Endothelial cell of umbilical vein (primary cell): ENCODE measurements at regions not wholly inside any gene's neighbourhood (a gene's known extent, or its start where the extent isn't known, plus 50 kb on each side); places are given as distances from the start of the nearest gene placed in this dataset.

Experiments used
- BruUV-seq: library from RNA; stranded (reverse); fragments of 400-500 nt; replicated peaks from 2 replicates; lab custom pipeline; 2021; lab: Mats Ljungman, UMichigan
- CTCF ChIA-PET: fragments of 300-600, 350-600 bp; sonication (Branson Sonifier 250); formaldehyde crosslinking; loops from one replicate; lab custom pipeline; 2021; ENCODE audit warnings: antibody characterized with exemption, inconsistent platforms; lab: Charles Lee
- POLR2A ChIA-PET: fragments of 300-600, 350-600 bp; sonication (Branson Sonifier 250); formaldehyde crosslinking; loops from one replicate; lab custom pipeline; 2021; ENCODE audit warnings: antibody characterized with exemption, inconsistent platforms; lab: Charles Lee
- DNase-seq: peaks from one replicate; pipeline ENCODE4 v3.0.0-alpha.2; 2011; ENCODE audit warnings: low read depth, low spot score
- FAIRE-seq: peaks from 2 replicates; lab custom pipeline; 2011; peaks lifted over from hg19 to GRCh38; lab: Jason Lieb, UNC
- H2AFZ ChIP-seq: 2 replicates; pipeline ENCODE4 v1.6.0; 2012; ENCODE audit warnings: low read depth, low read length, control low read depth, inconsistent platforms
- H3K27ac ChIP-seq: 2 replicates; pipeline ENCODE4 v1.5.1; 2011; ENCODE audit warnings: low read depth, mild to moderate bottlenecking, control low read depth, low read length, moderate library complexity; ENCODE audit not compliant: insufficient read depth
- H3K27me3 ChIP-seq, 2 experiments: 2 replicates each; pipeline versions ENCODE4 v1.6.0 to v1.6.1; 2011; ENCODE audit warnings: low read length in 2 of 2, mixed read lengths in 1 of 2; ENCODE audit not compliant: control insufficient read depth in 2 of 2, insufficient read depth in 2 of 2
- H3K36me3 ChIP-seq, 2 experiments: 2 replicates in 1 of 2; 3 replicates in 1 of 2; pipeline ENCODE4 v1.5.1; 2011; ENCODE audit warnings: low read length in 2 of 2, mild to moderate bottlenecking in 1 of 2, moderate library complexity in 1 of 2; ENCODE audit not compliant: control insufficient read depth in 2 of 2, insufficient read depth in 2 of 2; ENCODE audit errors: extremely low read depth in 1 of 2
- H3K4me1 ChIP-seq: 3 replicates; pipeline ENCODE4 v1.5.1; 2011; ENCODE audit warnings: mild to moderate bottlenecking, low read length; ENCODE audit not compliant: control insufficient read depth, insufficient read depth; ENCODE audit errors: extremely low read depth
- H3K4me2 ChIP-seq: 2 replicates; pipeline ENCODE4 v1.6.1; 2011; ENCODE audit warnings: low read length, control low read depth, mixed read lengths; ENCODE audit not compliant: insufficient read depth
- H3K4me3 ChIP-seq, 3 experiments: fragments of 200-600 bp in 1 of 3; sonication (generic), shearing (Covaris generic) in 1 of 3; replicated peaks in 1 of 3; 2 replicates each; pipeline ENCODE4 v1.5.1; 2011 to 2016; ENCODE audit warnings: control low read depth in 3 of 3, low read length in 3 of 3, mild to moderate bottlenecking in 2 of 3, inconsistent platforms in 1 of 3, low read depth in 1 of 3, moderate library complexity in 1 of 3; ENCODE audit not compliant: insufficient read depth in 1 of 3
- H3K79me2 ChIP-seq: 2 replicates; pipeline ENCODE4 v1.6.0; 2012; ENCODE audit warnings: low read length, inconsistent platforms; ENCODE audit not compliant: control insufficient read depth, insufficient read depth
- H3K9ac ChIP-seq: replicated peaks from 2 replicates; pipeline ENCODE3; 2011; ENCODE audit warnings: low read length, control low read depth; ENCODE audit not compliant: insufficient read depth; ENCODE audit errors: extremely low read depth
- H3K9me1 ChIP-seq: replicated peaks from 3 replicates; pipeline ENCODE4 v1.6.0; 2011; ENCODE audit warnings: mild to moderate bottlenecking, low read length; ENCODE audit not compliant: control insufficient read depth, insufficient read depth; ENCODE audit errors: extremely low read depth
- H3K9me3 ChIP-seq: replicated peaks from 2 replicates; pipeline ENCODE4 v1.5.1; 2012; ENCODE audit warnings: low read length, inconsistent platforms; ENCODE audit not compliant: control insufficient read depth, insufficient read depth
- H4K20me1 ChIP-seq: replicated peaks from 2 replicates; pipeline ENCODE3; 2011; ENCODE audit warnings: mild to moderate bottlenecking, low read length; ENCODE audit not compliant: control insufficient read depth, insufficient read depth; ENCODE audit errors: extremely low read depth
- EZH2 ChIP-seq: IDR thresholded peaks from 2 replicates; pipeline ENCODE4 v1.6.1; 2012; ENCODE audit warnings: borderline replicate concordance, low read depth, mild to moderate bottlenecking, moderate library complexity, low read length, inconsistent platforms; ENCODE audit not compliant: severe bottlenecking
- FOS ChIP-seq: IDR thresholded peaks from 2 replicates; pipeline ENCODE4 v1.6.1; 2011; ENCODE audit warnings: mild to moderate bottlenecking, low read length, moderate library complexity, borderline replicate concordance; ENCODE audit not compliant: insufficient read depth
- GATA2 ChIP-seq: IDR thresholded peaks from 2 replicates; pipeline ENCODE4 v1.7.0; 2011; ENCODE audit warnings: low read depth, mild to moderate bottlenecking, moderate library complexity, mixed read lengths, low read length; ENCODE audit not compliant: insufficient read length, insufficient read depth
- JUN ChIP-seq: IDR thresholded peaks from 2 replicates; pipeline ENCODE4 v1.6.1; 2011; ENCODE audit warnings: borderline replicate concordance, low read depth; ENCODE audit not compliant: insufficient read length, insufficient read depth
- MAX ChIP-seq: IDR thresholded peaks from 2 replicates; pipeline ENCODE4 v1.6.1; 2011; ENCODE audit not compliant: insufficient read depth, insufficient read length
- MYC ChIP-seq: IDR thresholded peaks from one replicate; pipeline ENCODE4 v1.6.1; 2011; ENCODE audit warnings: mild to moderate bottlenecking, low read depth, low read length
- POLR2A ChIP-seq: IDR thresholded peaks from 2 replicates; pipeline ENCODE4 v1.6.1; 2012; ENCODE audit warnings: low read depth, mild to moderate bottlenecking, control low read depth, low read length
- POLR2AphosphoS5 ChIP-seq: IDR thresholded peaks from 2 replicates; pipeline ENCODE4 v1.6.1; 2012; ENCODE audit warnings: low read depth, mild to moderate bottlenecking, control low read depth, low read length, moderate library complexity; ENCODE audit not compliant: insufficient read depth
- dilution Hi-C: fragments of 300-500 bp; cut with MboI; formaldehyde crosslinking; loops from one replicate; pipeline ENCODE4 v1.15.0; 2019; ENCODE audit warnings: low sequenced_read_pairs; ENCODE audit not compliant: extremely low pct_ligation_motif_present
- intact Hi-C: fragments of 100-400 bp; cut with micrococcal nuclease; formaldehyde crosslinking; loops from one replicate; pipeline ENCODE4 v1.10.0; 2022
- TF ChIP-seq, protein P1 (sequence below), 2 donors: IDR thresholded peaks; 1 replicate in 1 of 2; 2 replicates in 1 of 2; pipeline ENCODE4 v1.5.1; 2011; ENCODE audit warnings: low read length in 2 of 2, mild to moderate bottlenecking in 2 of 2, moderate library complexity in 2 of 2, control low read depth in 1 of 2, inconsistent platforms in 1 of 2, low read depth in 1 of 2; ENCODE audit not compliant: insufficient read depth in 1 of 2; ENCODE audit errors: extremely low read depth in 1 of 2

GRCh38 chr1:239563681-239564080 lies 177.3 kb downstream of the CHRM3 start:
- H3K4me1 ChIP-seq: no peaks in the 10 kb centered on the region
- DNase-seq (no peak), FAIRE-seq (no peak)
- no peak overlapping the region for H3K27ac ChIP-seq
- CTCF ChIA-PET: no interaction called here
- H3K36me3 ChIP-seq: no peaks in the 10 kb centered on the region
- BruUV-seq: no TSS peak
- H2AFZ ChIP-seq: no peak overlapping the region
- H3K79me2 ChIP-seq: no peaks in the 10 kb centered on the region
- H3K9me1 ChIP-seq: no peaks in the 10 kb centered on the region
- H4K20me1 ChIP-seq: no peaks in the 10 kb centered on the region
- no peak overlapping the region for H3K4me3 ChIP-seq
- H3K9ac ChIP-seq: no peak overlapping the region
- H3K4me2 ChIP-seq: no peak overlapping the region
- intact Hi-C loops (no loop called here), dilution Hi-C loops (no loop called here)
- H3K9me3 ChIP-seq: peaks cover 2% of the 10 kb centered on the region
- H3K27me3 ChIP-seq: no peaks in the 10 kb centered on the region
- no peak for TF ChIP-seq POLR2A
- TF ChIP-seq EZH2: no peak
- TF ChIP-seq POLR2AphosphoS5: no peak
- no peak for TF ChIP-seq MAX
- TF ChIP-seq MYC: no peak
- no peak for TF ChIP-seq FOS
- TF ChIP-seq JUN: no peak
- TF ChIP-seq GATA2: no peak
- POLR2A ChIA-PET: no interaction called here

DNA sequence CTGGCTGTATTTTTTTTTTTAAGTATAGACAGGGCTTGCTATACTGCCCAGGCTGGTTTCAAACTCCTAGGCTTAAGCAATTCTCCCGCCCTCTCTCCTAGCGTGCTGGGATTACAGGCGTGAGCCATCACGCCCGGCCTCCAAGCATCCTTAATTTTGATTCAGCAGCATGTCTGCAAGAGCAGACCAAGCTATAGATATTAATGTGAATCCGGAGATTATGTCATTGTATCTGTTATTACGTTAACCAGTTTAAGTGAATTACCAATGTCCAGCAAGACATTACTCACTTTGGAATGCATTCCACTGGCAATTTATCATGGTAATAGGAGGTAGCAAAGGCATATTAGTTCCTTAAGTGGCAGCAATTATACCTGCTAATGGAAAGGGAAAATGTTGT lies 179.7 kb downstream of the CHRM3 start:
- no TSS peak for BruUV-seq
- Histone ChIP-seq H3K36me3 (no peaks in the 10 kb centered on the region), H3K79me2 (no peaks in the 10 kb centered on the region), H3K9ac (no peak overlapping the region), H3K4me1 (no peaks in the 10 kb centered on the region), H3K9me1 (no peaks in the 10 kb centered on the region), H3K9me3 (no peaks in the 10 kb centered on the region), H3K27me3 (no peaks in the 10 kb centered on the region), H3K4me3 (no peak overlapping the region), H3K4me2 (no peak overlapping the region), H2AFZ (no peak overlapping the region), H4K20me1 (no peaks in the 10 kb centered on the region), H3K27ac (no peak overlapping the region)
- ChIA-PET POLR2A (no interaction called here), CTCF (no interaction called here)
- DNase-seq: no peak
- no peak for FAIRE-seq
- TF ChIP-seq MYC (no peak), POLR2AphosphoS5 (no peak), MAX (no peak), POLR2A (no peak), GATA2 (no peak), JUN (no peak), FOS (no peak), EZH2 (no peak)
- TF ChIP-seq, protein P1, sequence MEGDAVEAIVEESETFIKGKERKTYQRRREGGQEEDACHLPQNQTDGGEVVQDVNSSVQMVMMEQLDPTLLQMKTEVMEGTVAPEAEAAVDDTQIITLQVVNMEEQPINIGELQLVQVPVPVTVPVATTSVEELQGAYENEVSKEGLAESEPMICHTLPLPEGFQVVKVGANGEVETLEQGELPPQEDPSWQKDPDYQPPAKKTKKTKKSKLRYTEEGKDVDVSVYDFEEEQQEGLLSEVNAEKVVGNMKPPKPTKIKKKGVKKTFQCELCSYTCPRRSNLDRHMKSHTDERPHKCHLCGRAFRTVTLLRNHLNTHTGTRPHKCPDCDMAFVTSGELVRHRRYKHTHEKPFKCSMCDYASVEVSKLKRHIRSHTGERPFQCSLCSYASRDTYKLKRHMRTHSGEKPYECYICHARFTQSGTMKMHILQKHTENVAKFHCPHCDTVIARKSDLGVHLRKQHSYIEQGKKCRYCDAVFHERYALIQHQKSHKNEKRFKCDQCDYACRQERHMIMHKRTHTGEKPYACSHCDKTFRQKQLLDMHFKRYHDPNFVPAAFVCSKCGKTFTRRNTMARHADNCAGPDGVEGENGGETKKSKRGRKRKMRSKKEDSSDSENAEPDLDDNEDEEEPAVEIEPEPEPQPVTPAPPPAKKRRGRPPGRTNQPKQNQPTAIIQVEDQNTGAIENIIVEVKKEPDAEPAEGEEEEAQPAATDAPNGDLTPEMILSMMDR (IDR thresholded peaks at IDR 0.05; ENCODE audit: extremely low read depth in 1 of 2, insufficient read depth in 1 of 2, low read depth in 1 of 2, low read length in 2 of 2): no peak
- dilution Hi-C loops (no loop called here), intact Hi-C loops (no loop called here)
